Ovary (tissue), 3 donors: ENCODE measurements at regions not wholly inside any gene's neighbourhood (a gene's known extent, or its start where the extent isn't known, plus 50 kb on each side); places are given as distances from the start of the nearest gene placed in this dataset.

Source experiments
- CTCF ChIP-seq, 3 donors: fragments of 450-650 bp in 2 of 3; fragments of 200-600 bp in 1 of 3; IDR thresholded peaks; one replicate each; pipeline versions ENCODE4 v1.5.1 to v1.8.0; 2016 to 2022; ENCODE audit warnings: antibody characterized with exemption in 3 of 3, mild to moderate bottlenecking in 1 of 3
- EP300 ChIP-seq: sonication (generic); formaldehyde crosslinking; IDR thresholded peaks from one replicate; pipeline ENCODE4 v1.6.1; 2017; ENCODE audit warnings: antibody characterized with exemption
- POLR2A ChIP-seq: fragments of 450-650 bp; IDR thresholded peaks from one replicate; pipeline ENCODE4 v1.6.1; 2017; ENCODE audit warnings: antibody characterized with exemption, mild to moderate bottlenecking, moderate library complexity
- donor health status: DM: no; HTN: no; CAD: no.

- TF ChIP-seq CTCF (IDR thresholded peaks at IDR 0.05) (no peak), POLR2A (no peak), EP300 (no peak)
Measured at GRCh38 chr5:74994826-74995225, 57.5 kb downstream of the GCNT4 start.
